HepG2 (cell line): ENCODE measurements at regions not wholly inside any gene's neighbourhood (a gene's known extent, or its start where the extent isn't known, plus 50 kb on each side); places are given as distances from the start of the nearest gene placed in this dataset.

Experiments
- ATAC-seq: fragments of 200-7000 bp; cut with Tn5 transposase; 3 replicates; pipeline ENCODE4 v1.9.1; 2020; ENCODE audit warnings: mild to moderate bottlenecking, moderate library complexity
- BruUV-seq: library from RNA; stranded (reverse); fragments of 400-500 nt; replicated peaks from 2 replicates; lab custom pipeline; 2021; lab: Mats Ljungman, UMichigan
- CTCF ChIA-PET: fragments of 300-600 bp; formaldehyde crosslinking; extraction: SDS; loops from one replicate; lab custom pipeline; 2021; ENCODE audit warnings: low total read pairs, inconsistent platforms, low intra/inter-chr PET ratio; lab: Yijun Ruan, JAX
- POLR2A ChIA-PET: fragments of 350-600 bp; sonication (Branson Sonifier 250); formaldehyde crosslinking; loops from one replicate; lab custom pipeline; 2020; ENCODE audit warnings: antibody characterized with exemption, inconsistent platforms; lab: Yijun Ruan, JAX
- DNase-seq: peaks from one replicate; pipeline ENCODE4 v3.0.0-alpha.2; 2015; ENCODE audit warnings: low spot score
- FAIRE-seq: peaks from 3 replicates; lab custom pipeline; 2011; peaks lifted over from hg19 to GRCh38; lab: Jason Lieb, UNC
- H2AFZ ChIP-seq: one replicate; pipeline ENCODE4 v1.6.1; 2011; ENCODE audit warnings: low read length, inconsistent platforms
- H3K27ac ChIP-seq: fragments of 300-600 bp; 3 replicates; pipeline ENCODE4 v1.8.0; 2011; ENCODE audit warnings: mixed run types, mild to moderate bottlenecking, mixed read lengths, low read length, inconsistent platforms; ENCODE audit not compliant: insufficient read depth; ENCODE audit errors: extremely low read length
- H3K27me3 ChIP-seq, 2 experiments: fragments of 200-600 bp in 1 of 2; 2 replicates in 1 of 2; 3 replicates in 1 of 2; pipeline versions ENCODE4 v1.6.0 to v1.8.0; 2011; ENCODE audit warnings: low read length in 2 of 2, mild to moderate bottlenecking in 2 of 2, moderate library complexity in 2 of 2, inconsistent platforms in 1 of 2; ENCODE audit not compliant: insufficient read depth in 2 of 2, control insufficient read depth in 1 of 2
- H3K36me3 ChIP-seq, 2 experiments: fragments of 200-600 bp in 1 of 2; replicated peaks in 1 of 2; 2 replicates in 1 of 2; 3 replicates in 1 of 2; pipeline versions ENCODE4 v1.5.1 to v1.8.0; 2011; ENCODE audit warnings: low read length in 2 of 2, inconsistent platforms in 1 of 2; ENCODE audit not compliant: insufficient read depth in 2 of 2, control insufficient read depth in 1 of 2
- H3K4me1 ChIP-seq: 2 replicates; pipeline ENCODE4 v1.5.1; 2012; ENCODE audit warnings: low read length, inconsistent platforms; ENCODE audit not compliant: insufficient read depth
- H3K4me2 ChIP-seq: 2 replicates; pipeline ENCODE4 v1.6.0; 2011; ENCODE audit warnings: low read depth, low read length, inconsistent platforms
- H3K4me3 ChIP-seq, 3 experiments: fragments of 200-600 bp in 1 of 3; sonication (generic), shearing (Covaris generic) in 1 of 3; replicated peaks in 1 of 3; 2 replicates each; pipeline ENCODE4 v1.5.1; 2011 to 2016; ENCODE audit warnings: low read length in 3 of 3, inconsistent platforms in 2 of 3, low read depth in 2 of 3, mild to moderate bottlenecking in 2 of 3, control low read depth in 1 of 3, mixed read lengths in 1 of 3; ENCODE audit not compliant: insufficient read depth in 1 of 3
- H3K79me2 ChIP-seq: one replicate; pipeline ENCODE4 v1.6.1; 2011; ENCODE audit warnings: low read length, inconsistent platforms; ENCODE audit not compliant: insufficient read depth
- H3K9ac ChIP-seq: 2 replicates; pipeline ENCODE4 v1.6.0; 2011; ENCODE audit warnings: mild to moderate bottlenecking, low read depth, low read length, inconsistent platforms; ENCODE audit not compliant: insufficient read depth
- H3K9me3 ChIP-seq: 2 replicates; pipeline ENCODE4 v1.5.1; 2012; ENCODE audit warnings: mild to moderate bottlenecking, low read length
- H4K20me1 ChIP-seq: 2 replicates; pipeline ENCODE4 v1.6.0; 2011; ENCODE audit warnings: inconsistent platforms, mild to moderate bottlenecking, low read length, moderate library complexity; ENCODE audit not compliant: insufficient read depth
- BCLAF1 ChIP-seq: fragments of 450-650 bp; IDR thresholded peaks from 2 replicates; pipeline ENCODE4 v1.6.1; 2017; ENCODE audit warnings: mild to moderate bottlenecking
- CBX5 ChIP-seq: sonication (generic); formaldehyde crosslinking; IDR thresholded peaks from 2 replicates; pipeline ENCODE4 v1.4.0; 2020; ENCODE audit warnings: missing genetic modification reagents, borderline replicate concordance
- ISX ChIP-seq: sonication (generic); formaldehyde crosslinking; conservative IDR thresholded peaks from 2 replicates; pipeline ENCODE4 v1.5.0; 2020; ENCODE audit warnings: missing genetic modification reagents
- MXI1 ChIP-seq: IDR thresholded peaks from 3 replicates; pipeline ENCODE4 v1.6.1; 2012; ENCODE audit warnings: low read depth, low read length, inconsistent platforms, borderline replicate concordance
- SKI ChIP-seq: fragments of 450-650 bp; IDR thresholded peaks from one replicate; pipeline ENCODE4 v1.6.1; 2018; ENCODE audit warnings: mild to moderate bottlenecking; ENCODE audit not compliant: partially characterized antibody
- ZHX2 ChIP-seq, 2 experiments: sonication (generic) in 1 of 2; formaldehyde crosslinking in 1 of 2; IDR thresholded peaks; 2 replicates each; pipeline versions ENCODE4 v1.6.1 to v1.9.0; 2014 to 2022; ENCODE audit warnings: antibody characterized with exemption in 1 of 2, borderline replicate concordance in 1 of 2, inconsistent platforms in 1 of 2, low read depth in 1 of 2, missing genetic modification reagents in 1 of 2
- ZNF263 ChIP-seq: sonication (generic); formaldehyde crosslinking; IDR thresholded peaks from 2 replicates; pipeline ENCODE4 v1.4.0; 2020; ENCODE audit warnings: missing genetic modification reagents
- ZNF441 ChIP-seq: sonication (generic); formaldehyde crosslinking; IDR thresholded peaks from 2 replicates; pipeline ENCODE4 v1.7.0; 2021; ENCODE audit warnings: missing genetic modification reagents, borderline replicate concordance
- ZNF639 ChIP-seq: conservative IDR thresholded peaks from 2 replicates; pipeline ENCODE4 v1.6.1; 2018; ENCODE audit warnings: missing genetic modification reagents
- ZNF713 ChIP-seq: sonication (generic); formaldehyde crosslinking; IDR thresholded peaks from 2 replicates; pipeline ENCODE4 v1.4.0; 2020; ENCODE audit warnings: mild to moderate bottlenecking, missing genetic modification reagents
- ZNF740 ChIP-seq: sonication (generic); formaldehyde crosslinking; IDR thresholded peaks from 2 replicates; pipeline ENCODE4 v1.4.0; 2020; ENCODE audit warnings: missing genetic modification reagents
- ZNF816 ChIP-seq: sonication (generic); formaldehyde crosslinking; IDR thresholded peaks from 2 replicates; pipeline ENCODE4 v1.8.0; 2022; ENCODE audit warnings: missing genetic modification reagents, mild to moderate bottlenecking, borderline replicate concordance
- ZSCAN22 ChIP-seq: sonication (generic); formaldehyde crosslinking; IDR thresholded peaks from 2 replicates; pipeline ENCODE4 v1.4.0; 2020; ENCODE audit warnings: mild to moderate bottlenecking, missing genetic modification reagents
- WGBS: methylation state at CpG from one replicate; pipeline ENCODE4 v1.1.6; 2017; ENCODE audit warnings: low lambda C conversion rate; 5-methylcytosine and 5-hydroxymethylcytosine counted together
- in situ Hi-C: cut with HindIII; loops from 2 replicates; pipeline ENCODE4 v1.10.0; 2017; ENCODE audit warnings: low pct_unique_long_range_greater_than_20kb; ENCODE audit not compliant: extremely low pct_ligation_motif_present
- intact Hi-C: fragments of 100-400 bp; cut with micrococcal nuclease; formaldehyde crosslinking; loops from one replicate; pipeline ENCODE4 v1.10.0; 2022; ENCODE audit not compliant: unreplicated experiment

- intact Hi-C loops (no loop called here), in situ Hi-C loops (no loop called here)
- CTCF ChIA-PET = no interaction called here
- Histone ChIP-seq H3K27ac (no peak overlapping the region), H3K9ac (no peak overlapping the region), H3K4me3 (no peak overlapping the region), H4K20me1 (no peaks in the 10 kb centered on the region), H3K4me1 (no peaks in the 10 kb centered on the region), H3K9me3 (no peaks in the 10 kb centered on the region), H2AFZ (no peak overlapping the region), H3K79me2 (no peaks in the 10 kb centered on the region), H3K27me3 (no peaks in the 10 kb centered on the region), H3K4me2 (no peak overlapping the region), H3K36me3 (no peaks in the 10 kb centered on the region)
- no TSS peak for BruUV-seq
- DNase-seq (no peak), FAIRE-seq (no peak), ATAC-seq (no peak)
- WGBS = 2% methylated on average over 5 of the region's 5 CpGs
- POLR2A ChIA-PET = no interaction called here
- no peak for TF ChIP-seq ZNF639 (CRISPR knock-in tag)
- no peak for TF ChIP-seq MXI1
- no peak for TF ChIP-seq CBX5
- TF ChIP-seq ZSCAN22 (CRISPR knock-in tag) = no peak
- no peak for TF ChIP-seq ZNF816 (CRISPR knock-in tag)
- TF ChIP-seq ISX = no peak
- TF ChIP-seq ZHX2 (IDR thresholded peaks at IDR 0.05; ENCODE audit: low read depth) = no peak
- TF ChIP-seq ZHX2 (CRISPR knock-in tag; IDR thresholded peaks at IDR 0.05; ENCODE audit: borderline replicate concordance) = no peak
- no peak for TF ChIP-seq ZNF441 (CRISPR knock-in tag)
- TF ChIP-seq ZNF713 (CRISPR knock-in tag) = no peak
- TF ChIP-seq BCLAF1 = no peak
- TF ChIP-seq ZNF740 (CRISPR knock-in tag) = no peak
- no peak for TF ChIP-seq ZNF263 (CRISPR knock-in tag)
- TF ChIP-seq SKI = no peak
Measured at GRCh38 chr11:28919194-28919593, 811.0 kb downstream of the METTL15 start.
